Urinary bladder (tissue), 3 donors: ENCODE measurements at regions not wholly inside any gene's neighbourhood (a gene's known extent, or its start where the extent isn't known, plus 50 kb on each side); places are given as distances from the start of the nearest gene placed in this dataset.

Source experiments
- DNase-seq: peaks from one replicate; pipeline ENCODE4 v3.0.0-alpha.2; 2015; ENCODE audit errors: extremely low spot score
- H3K27ac ChIP-seq: one replicate; pipeline ENCODE4 v1.5.1; 2013; ENCODE audit warnings: low read depth, mild to moderate bottlenecking, moderate library complexity
- H3K36me3 ChIP-seq: one replicate; pipeline ENCODE4 v1.6.1; 2013; ENCODE audit warnings: mild to moderate bottlenecking, moderate library complexity; ENCODE audit not compliant: insufficient read depth
- H3K4me1 ChIP-seq: one replicate; pipeline ENCODE4 v1.6.1; 2013; ENCODE audit warnings: mild to moderate bottlenecking, moderate library complexity; ENCODE audit not compliant: insufficient read depth
- H3K4me3 ChIP-seq: one replicate; pipeline ENCODE4 v1.5.1; 2013; ENCODE audit warnings: low read depth, low read length
- WGBS: extraction: QIAGEN DNeasy Blood & Tissue Kit; methylation state at CpG from one replicate; pipeline ENCODE4 v1.1.7; 2013; 5-methylcytosine and 5-hydroxymethylcytosine counted together
- donor health status: healthy with polysubstance abuse.
- donor health status: healthy.

DNA sequence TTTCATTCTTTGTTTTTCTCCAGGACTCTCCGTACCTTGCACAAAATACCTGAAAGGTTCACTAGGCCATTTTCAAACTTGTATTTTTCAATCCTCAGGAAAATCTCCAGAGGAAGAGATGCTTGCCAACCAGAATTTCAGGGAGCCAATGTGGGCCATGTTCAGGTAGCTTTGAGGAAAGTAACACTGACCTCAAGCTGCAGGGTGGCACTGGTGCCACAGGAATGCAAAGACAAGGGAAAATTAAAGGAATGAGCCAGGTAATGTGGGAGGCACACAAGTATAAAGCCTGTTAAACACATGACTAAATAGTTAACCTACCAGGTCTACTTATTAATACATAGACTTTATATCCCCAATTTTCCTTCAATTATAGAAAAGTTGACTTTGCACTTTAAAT lies 51.9 kb upstream of the GAP43 start:
- Histone ChIP-seq H3K36me3 (no peaks in the 10 kb centered on the region), H3K4me1 (no peaks in the 10 kb centered on the region), H3K27ac (no peak overlapping the region), H3K4me3 (no peak overlapping the region)
- no peak for DNase-seq
- WGBS, result 92% methylated on average over 1 of the region's 1 CpG
